Body of pancreas (tissue), 4 donors: ENCODE measurements at regions not wholly inside any gene's neighbourhood (a gene's known extent, or its start where the extent isn't known, plus 50 kb on each side); places are given as distances from the start of the nearest gene placed in this dataset.

Experiments
- POLR2A ChIP-seq, 3 donors: fragments of 450-650 bp; IDR thresholded peaks; one replicate each; pipeline ENCODE4 v1.6.1; 2016; ENCODE audit warnings: antibody characterized with exemption in 3 of 3, mild to moderate bottlenecking in 2 of 3
- TF ChIP-seq, protein P1 (sequence below), 7 experiments: fragments of 450-650 bp in 4 of 7; fragments of 200-600 bp in 3 of 7; sonication (generic) in 3 of 7; IDR thresholded peaks; one replicate each; pipeline ENCODE4 v1.5.1; 2016 to 2019; ENCODE audit warnings: antibody characterized with exemption in 7 of 7

DNA sequence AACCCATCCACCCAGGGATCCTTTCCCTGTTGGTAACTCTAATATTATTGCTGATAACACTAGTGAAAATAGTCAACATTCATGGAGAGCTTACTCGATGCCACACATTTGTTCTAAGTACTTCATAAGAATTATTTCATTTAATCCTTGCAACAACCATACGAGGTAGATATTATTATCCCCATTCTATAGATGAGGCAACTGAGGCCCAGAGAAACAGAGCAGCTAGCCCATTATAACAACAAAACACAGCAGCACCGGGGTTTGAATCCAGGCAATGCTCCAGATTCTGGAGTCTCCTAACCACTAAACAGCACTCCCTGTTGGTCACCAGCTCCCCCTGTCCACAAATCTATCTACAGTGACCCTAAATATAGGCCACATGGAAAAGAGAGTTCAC lies 90.4 kb upstream of the PKDCC start:
- no peak for TF ChIP-seq POLR2A (IDR thresholded peaks at IDR 0.05)
- TF ChIP-seq, protein P1, sequence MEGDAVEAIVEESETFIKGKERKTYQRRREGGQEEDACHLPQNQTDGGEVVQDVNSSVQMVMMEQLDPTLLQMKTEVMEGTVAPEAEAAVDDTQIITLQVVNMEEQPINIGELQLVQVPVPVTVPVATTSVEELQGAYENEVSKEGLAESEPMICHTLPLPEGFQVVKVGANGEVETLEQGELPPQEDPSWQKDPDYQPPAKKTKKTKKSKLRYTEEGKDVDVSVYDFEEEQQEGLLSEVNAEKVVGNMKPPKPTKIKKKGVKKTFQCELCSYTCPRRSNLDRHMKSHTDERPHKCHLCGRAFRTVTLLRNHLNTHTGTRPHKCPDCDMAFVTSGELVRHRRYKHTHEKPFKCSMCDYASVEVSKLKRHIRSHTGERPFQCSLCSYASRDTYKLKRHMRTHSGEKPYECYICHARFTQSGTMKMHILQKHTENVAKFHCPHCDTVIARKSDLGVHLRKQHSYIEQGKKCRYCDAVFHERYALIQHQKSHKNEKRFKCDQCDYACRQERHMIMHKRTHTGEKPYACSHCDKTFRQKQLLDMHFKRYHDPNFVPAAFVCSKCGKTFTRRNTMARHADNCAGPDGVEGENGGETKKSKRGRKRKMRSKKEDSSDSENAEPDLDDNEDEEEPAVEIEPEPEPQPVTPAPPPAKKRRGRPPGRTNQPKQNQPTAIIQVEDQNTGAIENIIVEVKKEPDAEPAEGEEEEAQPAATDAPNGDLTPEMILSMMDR (IDR thresholded peaks at IDR 0.05) = no peak
